SIG-M5 treated with dmso at 0.1 percent for 504 hours (cell line): ENCODE measurements at regions not wholly inside any gene's neighbourhood (a gene's known extent, or its start where the extent isn't known, plus 50 kb on each side); places are given as distances from the start of the nearest gene placed in this dataset.
"Not testable (repeated sequence)": the region's sequence is repeated elsewhere in the genome, so short reads cannot be mapped to it uniquely, and the experiment has no call there.

Experiments
- DNase-seq: peaks from one replicate; lab custom pipeline; 2025; ENCODE audit not compliant: unreplicated experiment; lab: John Stamatoyannopoulos, UW

GRCh38 chr3:104291437-104291851 is 1075.3 kb upstream of the ALCAM start:
- DNase-seq, result no peak

GRCh38 chr3:104291878-104292277 is 1074.8 kb upstream of the ALCAM start:
- DNase-seq, result no peak

- no peak for DNase-seq
These were observed 1069.1 kb upstream of the ALCAM start for GRCh38 chr3:104297617-104298016.

- no peak for DNase-seq
These were observed 1068.0 kb upstream of the ALCAM start for GRCh38 chr3:104298662-104299061.

- no peak for DNase-seq
These were observed 1050.6 kb upstream of the ALCAM start for GRCh38 chr3:104316118-104316517.

- no peak for DNase-seq
These were observed 1043.5 kb upstream of the ALCAM start for GRCh38 chr3:104323226-104323625.

GRCh38 chr3:104347291-104347690 is 1019.4 kb upstream of the ALCAM start:
- DNase-seq, result no peak

- DNase-seq, result no peak
These were observed 1016.9 kb upstream of the ALCAM start for GRCh38 chr3:104349836-104350235.

- no peak for DNase-seq
These were observed 1012.8 kb upstream of the ALCAM start for GRCh38 chr3:104353951-104354350.

- DNase-seq, result no peak
These were observed 1007.2 kb upstream of the ALCAM start for GRCh38 chr3:104359546-104359945.

GRCh38 chr3:104360038-104360437 is 1006.7 kb upstream of the ALCAM start:
- DNase-seq, result no peak

- DNase-seq, result not testable (repeated sequence)
These were observed 1005.0 kb upstream of the ALCAM start for GRCh38 chr3:104361748-104362147.

- DNase-seq, result no peak
These were observed 1004.4 kb upstream of the ALCAM start for GRCh38 chr3:104362319-104362718.

- no peak for DNase-seq
These were observed 999.7 kb upstream of the ALCAM start for GRCh38 chr3:104367000-104367399.

- no peak for DNase-seq
These were observed 997.9 kb upstream of the ALCAM start for GRCh38 chr3:104368760-104369159.

GRCh38 chr3:104385421-104385820 is 981.3 kb upstream of the ALCAM start:
- no peak for DNase-seq

- no peak for DNase-seq
These were observed 978.1 kb upstream of the ALCAM start for GRCh38 chr3:104388619-104389018.

GRCh38 chr3:104392327-104392726 is 974.4 kb upstream of the ALCAM start:
- peak; percentile 7 for DNase-seq

- no peak for DNase-seq
These were observed 969.6 kb upstream of the ALCAM start for GRCh38 chr3:104396974-104397669.

GRCh38 chr3:104397713-104398112 is 969.0 kb upstream of the ALCAM start:
- no peak for DNase-seq

- DNase-seq, result no peak
These were observed 963.8 kb upstream of the ALCAM start for GRCh38 chr3:104402902-104403301.

GRCh38 chr3:104411757-104412156 is 955.0 kb upstream of the ALCAM start:
- DNase-seq, result no peak
